ENCODE measurements at regions not wholly inside any gene's neighbourhood (a gene's known extent, or its start where the extent isn't known, plus 50 kb on each side); places are given as distances from the start of the nearest gene placed in this dataset.

DNA sequence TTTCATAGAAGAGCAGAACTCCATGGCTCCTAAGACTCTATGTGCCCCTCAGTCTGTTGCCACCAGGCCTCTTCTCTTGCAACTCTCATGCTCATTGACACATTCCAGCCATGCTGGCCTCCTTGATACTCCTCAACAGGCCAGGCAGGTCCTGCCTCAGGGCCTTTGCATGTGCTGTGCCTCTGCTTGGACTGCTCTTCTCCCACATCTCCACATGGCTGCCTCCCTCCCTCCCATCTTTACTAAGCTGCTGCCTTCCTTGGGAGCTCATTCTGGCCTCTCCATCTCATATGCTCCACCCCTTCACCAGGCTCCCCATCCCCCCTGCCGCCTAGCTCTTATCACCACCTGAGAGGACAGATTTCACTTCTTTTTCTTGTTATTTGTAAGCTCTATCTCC is 103.8 kb upstream of the GPR26 start (continued):
- TF ChIP-seq, protein P1, sequence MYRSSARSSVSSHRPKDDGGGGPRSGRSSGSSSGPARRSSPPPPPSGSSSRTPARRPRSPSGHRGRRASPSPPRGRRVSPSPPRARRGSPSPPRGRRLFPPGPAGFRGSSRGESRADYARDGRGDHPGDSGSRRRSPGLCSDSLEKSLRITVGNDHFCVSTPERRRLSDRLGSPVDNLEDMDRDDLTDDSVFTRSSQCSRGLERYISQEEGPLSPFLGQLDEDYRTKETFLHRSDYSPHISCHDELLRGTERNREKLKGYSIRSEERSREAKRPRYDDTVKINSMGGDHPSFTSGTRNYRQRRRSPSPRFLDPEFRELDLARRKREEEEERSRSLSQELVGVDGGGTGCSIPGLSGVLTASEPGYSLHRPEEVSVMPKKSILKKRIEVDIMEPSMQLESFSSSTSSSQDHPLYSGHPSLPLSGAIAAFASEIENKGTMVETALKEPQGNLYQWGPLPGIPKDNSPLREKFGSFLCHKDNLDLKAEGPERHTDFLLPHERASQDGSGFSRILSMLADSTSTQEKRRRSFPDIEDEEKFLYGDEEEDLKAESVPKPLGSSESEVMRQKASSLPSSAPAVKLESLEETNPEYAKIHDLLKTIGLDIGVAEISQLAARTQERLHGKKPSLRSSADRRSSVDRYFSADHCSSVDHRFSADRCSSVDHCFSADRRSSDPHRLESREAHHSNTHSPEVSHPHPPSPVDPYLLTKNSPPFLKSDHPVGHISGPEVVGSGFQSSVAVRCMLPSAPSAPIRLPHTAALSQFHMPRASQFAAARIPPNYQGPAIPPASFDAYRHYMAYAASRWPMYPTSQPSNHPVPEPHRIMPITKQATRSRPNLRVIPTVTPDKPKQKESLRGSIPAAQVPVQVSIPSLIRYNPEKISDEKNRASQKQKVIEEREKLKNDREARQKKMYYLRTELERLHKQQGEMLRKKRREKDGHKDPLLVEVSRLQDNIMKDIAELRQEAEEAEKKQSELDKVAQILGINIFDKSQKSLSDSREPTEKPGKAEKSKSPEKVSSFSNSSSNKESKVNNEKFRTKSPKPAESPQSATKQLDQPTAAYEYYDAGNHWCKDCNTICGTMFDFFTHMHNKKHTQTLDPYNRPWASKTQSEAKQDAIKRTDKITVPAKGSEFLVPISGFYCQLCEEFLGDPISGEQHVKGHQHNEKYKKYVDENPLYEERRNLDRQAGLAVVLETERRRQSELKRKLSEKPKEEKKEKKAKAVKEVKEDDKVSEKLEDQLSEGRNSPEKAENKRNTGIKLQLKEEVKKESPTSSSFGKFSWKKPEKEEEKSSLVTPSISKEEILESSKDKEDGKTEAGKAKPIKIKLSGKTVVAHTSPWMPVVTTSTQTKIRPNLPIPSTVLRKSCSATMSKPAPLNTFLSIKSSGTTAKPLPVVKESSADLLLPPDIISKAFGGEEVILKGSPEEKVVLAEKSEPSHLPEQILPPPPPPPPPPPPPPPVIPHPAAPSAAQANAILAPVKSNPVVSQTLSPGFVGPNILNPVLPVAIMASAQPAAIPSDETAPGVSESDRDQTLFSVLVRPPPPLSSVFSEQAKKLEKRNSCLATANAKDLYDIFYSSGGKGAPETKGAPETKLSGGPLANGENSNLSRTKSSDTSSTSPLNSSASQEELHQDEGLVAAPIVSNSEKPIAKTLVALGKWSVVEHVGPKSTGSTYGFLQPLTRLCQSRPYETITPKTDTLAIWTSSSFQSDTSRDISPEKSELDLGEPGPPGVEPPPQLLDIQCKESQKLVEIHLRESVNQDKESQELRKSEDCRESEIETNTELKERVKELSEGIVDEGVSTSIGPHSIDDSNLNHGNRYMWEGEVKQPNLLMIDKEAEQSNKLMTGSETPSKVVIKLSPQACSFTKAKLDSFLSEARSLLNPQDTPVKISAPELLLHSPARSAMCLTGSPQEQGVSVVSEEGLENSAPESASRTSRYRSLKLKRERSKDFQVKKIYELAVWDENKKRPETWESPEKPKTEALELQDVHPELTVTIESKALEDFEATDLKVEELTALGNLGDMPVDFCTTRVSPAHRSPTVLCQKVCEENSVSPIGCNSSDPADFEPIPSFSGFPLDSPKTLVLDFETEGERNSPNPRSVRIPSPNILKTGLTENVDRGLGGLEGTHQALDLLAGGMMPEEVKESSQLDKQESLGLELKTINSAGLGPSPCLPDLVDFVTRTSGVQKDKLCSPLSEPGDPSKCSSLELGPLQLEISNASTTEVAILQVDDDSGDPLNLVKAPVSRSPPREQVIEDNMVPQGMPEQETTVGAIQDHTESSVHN (CRISPR knock-in tag; IDR thresholded peaks at IDR 0.05) = no peak
- TF ChIP-seq ZNF12 (CRISPR knock-in tag; IDR thresholded peaks at IDR 0.05) (no peak), CEBPB (IDR thresholded peaks at IDR 0.05; ENCODE audit: borderline replicate concordance, low read depth, low read length) (no peak), ZNF3 (CRISPR knock-in tag; IDR thresholded peaks at IDR 0.05) (no peak), SALL2 (CRISPR knock-in tag; IDR thresholded peaks at IDR 0.05) (no peak), ZNF431 (CRISPR knock-in tag; IDR thresholded peaks at IDR 0.05; ENCODE audit: borderline replicate concordance, low read depth) (no peak), KLF11 (CRISPR knock-in tag; IDR thresholded peaks at IDR 0.05) (no peak), ATAD3A (CRISPR knock-in tag; IDR thresholded peaks at IDR 0.05) (no peak)
- TF ChIP-seq, protein P2, sequence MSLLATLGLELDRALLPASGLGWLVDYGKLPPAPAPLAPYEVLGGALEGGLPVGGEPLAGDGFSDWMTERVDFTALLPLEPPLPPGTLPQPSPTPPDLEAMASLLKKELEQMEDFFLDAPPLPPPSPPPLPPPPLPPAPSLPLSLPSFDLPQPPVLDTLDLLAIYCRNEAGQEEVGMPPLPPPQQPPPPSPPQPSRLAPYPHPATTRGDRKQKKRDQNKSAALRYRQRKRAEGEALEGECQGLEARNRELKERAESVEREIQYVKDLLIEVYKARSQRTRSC (CRISPR knock-in tag; IDR thresholded peaks at IDR 0.05; ENCODE audit: low read depth) = no peak
- TF ChIP-seq, protein P3, sequence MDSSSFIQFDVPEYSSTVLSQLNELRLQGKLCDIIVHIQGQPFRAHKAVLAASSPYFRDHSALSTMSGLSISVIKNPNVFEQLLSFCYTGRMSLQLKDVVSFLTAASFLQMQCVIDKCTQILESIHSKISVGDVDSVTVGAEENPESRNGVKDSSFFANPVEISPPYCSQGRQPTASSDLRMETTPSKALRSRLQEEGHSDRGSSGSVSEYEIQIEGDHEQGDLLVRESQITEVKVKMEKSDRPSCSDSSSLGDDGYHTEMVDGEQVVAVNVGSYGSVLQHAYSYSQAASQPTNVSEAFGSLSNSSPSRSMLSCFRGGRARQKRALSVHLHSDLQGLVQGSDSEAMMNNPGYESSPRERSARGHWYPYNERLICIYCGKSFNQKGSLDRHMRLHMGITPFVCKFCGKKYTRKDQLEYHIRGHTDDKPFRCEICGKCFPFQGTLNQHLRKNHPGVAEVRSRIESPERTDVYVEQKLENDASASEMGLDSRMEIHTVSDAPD (CRISPR knock-in tag; IDR thresholded peaks at IDR 0.05) = no peak
- TF ChIP-seq, protein P4, sequence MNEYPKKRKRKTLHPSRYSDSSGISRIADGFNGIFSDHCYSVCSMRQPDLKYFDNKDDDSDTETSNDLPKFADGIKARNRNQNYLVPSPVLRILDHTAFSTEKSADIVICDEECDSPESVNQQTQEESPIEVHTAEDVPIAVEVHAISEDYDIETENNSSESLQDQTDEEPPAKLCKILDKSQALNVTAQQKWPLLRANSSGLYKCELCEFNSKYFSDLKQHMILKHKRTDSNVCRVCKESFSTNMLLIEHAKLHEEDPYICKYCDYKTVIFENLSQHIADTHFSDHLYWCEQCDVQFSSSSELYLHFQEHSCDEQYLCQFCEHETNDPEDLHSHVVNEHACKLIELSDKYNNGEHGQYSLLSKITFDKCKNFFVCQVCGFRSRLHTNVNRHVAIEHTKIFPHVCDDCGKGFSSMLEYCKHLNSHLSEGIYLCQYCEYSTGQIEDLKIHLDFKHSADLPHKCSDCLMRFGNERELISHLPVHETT (CRISPR knock-in tag; conservative IDR thresholded peaks at IDR 0.05) = no peak

Data from HepG2 (cell line).